B cell (primary cell): ENCODE measurements at regions not wholly inside any gene's neighbourhood (a gene's known extent, or its start where the extent isn't known, plus 50 kb on each side); places are given as distances from the start of the nearest gene placed in this dataset.

Source experiments
- CTCF ChIP-seq: fragments of 200-600 bp; IDR thresholded peaks from one replicate; pipeline ENCODE4 v1.8.0; 2022; ENCODE audit warnings: antibody characterized with exemption, mild to moderate bottlenecking
- EZH2 ChIP-seq: IDR thresholded peaks from 2 replicates; pipeline ENCODE4 v1.6.1; 2012; ENCODE audit warnings: borderline replicate concordance, low read depth, mild to moderate bottlenecking, moderate library complexity, low read length; ENCODE audit not compliant: insufficient read depth, poor library complexity, severe bottlenecking

- no peak for TF ChIP-seq EZH2
- TF ChIP-seq CTCF, result no peak
Observed at GRCh38 chr18:73274812-73275621, 407.2 kb upstream of the NETO1 start.
